SK-N-SH (cell line): ENCODE measurements at regions not wholly inside any gene's neighbourhood (a gene's known extent, or its start where the extent isn't known, plus 50 kb on each side); places are given as distances from the start of the nearest gene placed in this dataset.

Experiments
- CTCF ChIA-PET: fragments of 300-600, 350-600 bp; formaldehyde crosslinking; extraction: SDS; loops from one replicate; lab custom pipeline; 2021; lab: Yijun Ruan, JAX
- POLR2A ChIA-PET: fragments of 350-600 bp; sonication (Branson Sonifier 250); formaldehyde crosslinking; extraction: SDS; loops from one replicate; lab custom pipeline; 2020; ENCODE audit warnings: antibody characterized with exemption, inconsistent platforms; lab: Yijun Ruan, JAX
- DNase-seq: peaks from one replicate; pipeline ENCODE4 v3.0.0; 2012
- H2AFZ ChIP-seq: fragments of 200-600 bp; sonication (generic); 2 replicates; pipeline ENCODE4 v1.8.1; 2016; ENCODE audit warnings: antibody characterized with exemption, mild to moderate bottlenecking, low read depth
- H3F3A ChIP-seq: fragments of 200-600 bp; sonication (generic); replicated peaks from 2 replicates; pipeline ENCODE3; 2016; ENCODE audit warnings: antibody characterized with exemption, mild to moderate bottlenecking; ENCODE audit not compliant: insufficient read depth
- H3K27ac ChIP-seq, 2 experiments: fragments of 200-500 bp in 1 of 2; fragments of 200-600 bp in 1 of 2; sonication (Bioruptor generic) in 1 of 2; sonication (generic), shearing (Covaris generic) in 1 of 2; 2 replicates each; pipeline versions ENCODE4 v1.5.1 to v1.6.1; 2014 to 2016; ENCODE audit warnings: low read depth in 2 of 2, inconsistent platforms in 1 of 2, low read length in 1 of 2, mild to moderate bottlenecking in 1 of 2, mixed read lengths in 1 of 2
- H3K27me3 ChIP-seq: fragments of 200-600 bp; sonication (generic), shearing (Covaris generic); 2 replicates; pipeline ENCODE4 v1.6.1; 2016; ENCODE audit warnings: mixed run types; ENCODE audit not compliant: insufficient read depth
- H3K36me3 ChIP-seq, 2 experiments: fragments of 200-500 bp in 1 of 2; fragments of 200-600 bp in 1 of 2; sonication (Bioruptor generic) in 1 of 2; sonication (generic) in 1 of 2; replicated peaks in 1 of 2; 2 replicates each; pipeline versions ENCODE3 to v1.5.1; 2014 to 2016; ENCODE audit warnings: low read length in 1 of 2, mild to moderate bottlenecking in 1 of 2; ENCODE audit not compliant: insufficient read depth in 2 of 2, control insufficient read depth in 1 of 2
- H3K4me1 ChIP-seq, 2 experiments: fragments of 200-500 bp in 1 of 2; fragments of 200-600 bp in 1 of 2; sonication (Bioruptor generic) in 1 of 2; sonication (generic), shearing (Covaris generic) in 1 of 2; 2 replicates each; pipeline versions ENCODE4 v1.5.1 to v1.6.1; 2014 to 2016; ENCODE audit warnings: low read depth in 1 of 2, low read length in 1 of 2, mixed run types in 1 of 2; ENCODE audit not compliant: insufficient read depth in 2 of 2, control insufficient read depth in 1 of 2
- H3K4me2 ChIP-seq: fragments of 200-600 bp; sonication (generic), shearing (Covaris generic); 2 replicates; pipeline ENCODE4 v1.6.1; 2017; ENCODE audit warnings: mixed run types
- H3K4me3 ChIP-seq, 2 experiments: fragments of 200-500 bp in 1 of 2; fragments of 200-600 bp in 1 of 2; sonication (Bioruptor generic) in 1 of 2; sonication (generic), shearing (Covaris generic) in 1 of 2; 2 replicates each; pipeline versions ENCODE4 v1.5.1 to v1.8.1; 2014 to 2016; ENCODE audit warnings: low read depth in 2 of 2, inconsistent platforms in 1 of 2, low read length in 1 of 2, mild to moderate bottlenecking in 1 of 2, mixed read lengths in 1 of 2, moderate library complexity in 1 of 2
- H3K79me2 ChIP-seq: fragments of 200-600 bp; sonication (generic); 2 replicates; pipeline ENCODE4 v1.8.1; 2017; ENCODE audit warnings: mild to moderate bottlenecking; ENCODE audit not compliant: insufficient read depth
- H3K9ac ChIP-seq: fragments of 200-600 bp; sonication (generic); 2 replicates; pipeline ENCODE4 v1.6.1; 2017; ENCODE audit warnings: mixed run types
- H3K9me2 ChIP-seq: fragments of 200-600 bp; sonication (generic); 2 replicates; pipeline ENCODE4 v1.6.1; 2017; ENCODE audit warnings: mixed run types
- H3K9me3 ChIP-seq: fragments of 200-600 bp; sonication (generic); 2 replicates; pipeline ENCODE4 v1.6.1; 2017; ENCODE audit warnings: mixed run types, mild to moderate bottlenecking, moderate library complexity
- H4K20me1 ChIP-seq: fragments of 200-600 bp; sonication (generic); 2 replicates; pipeline ENCODE4 v1.6.1; 2017; ENCODE audit warnings: mild to moderate bottlenecking, mixed run types; ENCODE audit not compliant: insufficient read depth
- EZH2phosphoT487 ChIP-seq: fragments of 200-600 bp; sonication (generic); IDR thresholded peaks from 2 replicates; pipeline ENCODE4 v1.6.1; 2017; ENCODE audit warnings: low read depth, mixed run types, mild to moderate bottlenecking, antibody characterized with exemption, moderate library complexity, borderline replicate concordance
- FOSL2 ChIP-seq: IDR thresholded peaks from 2 replicates; pipeline ENCODE4 v1.4.0; 2012; ENCODE audit warnings: low read depth, mild to moderate bottlenecking, moderate library complexity, borderline replicate concordance
- FOXJ3 ChIP-seq: sonication (generic); formaldehyde crosslinking; IDR thresholded peaks from 2 replicates; pipeline ENCODE4 v1.5.1; 2020; ENCODE audit warnings: mild to moderate bottlenecking, missing genetic modification reagents
- FOXM1 ChIP-seq: IDR thresholded peaks from 2 replicates; pipeline ENCODE4 v1.4.0; 2012; ENCODE audit warnings: low read depth, mild to moderate bottlenecking
- GABPA ChIP-seq: IDR thresholded peaks from 2 replicates; pipeline ENCODE4 v1.4.0; 2012; ENCODE audit warnings: low read depth, mild to moderate bottlenecking
- NFIC ChIP-seq: IDR thresholded peaks from 2 replicates; pipeline ENCODE4 v1.4.0; 2012; ENCODE audit warnings: borderline replicate concordance
- POLR2AphosphoS5 ChIP-seq: IDR thresholded peaks from 2 replicates; pipeline ENCODE4 v1.6.1; 2012; ENCODE audit warnings: low read depth, low read length
- RAD21 ChIP-seq: IDR thresholded peaks from 2 replicates; pipeline ENCODE4 v1.6.1; 2012; ENCODE audit warnings: mild to moderate bottlenecking, low read length
- RFX5 ChIP-seq: IDR thresholded peaks from 2 replicates; pipeline ENCODE4 v1.6.1; 2012; ENCODE audit warnings: mild to moderate bottlenecking, improper control_type of control experiment, low read length
- RXRA ChIP-seq: IDR thresholded peaks from 2 replicates; pipeline ENCODE4 v1.4.0; 2012; ENCODE audit warnings: low read depth, mild to moderate bottlenecking, borderline replicate concordance
- SIN3A ChIP-seq: IDR thresholded peaks from 2 replicates; pipeline ENCODE4 v1.6.1; 2012; ENCODE audit warnings: low read depth, mild to moderate bottlenecking, low read length, moderate library complexity, borderline replicate concordance
- TCF12 ChIP-seq: IDR thresholded peaks from 2 replicates; pipeline ENCODE4 v1.4.0; 2012
- YY1 ChIP-seq: IDR thresholded peaks from 2 replicates; pipeline ENCODE4 v1.4.0; 2012; ENCODE audit warnings: low read depth, mild to moderate bottlenecking
- WGBS: methylation state at CpG from one replicate; pipeline ENCODE4 v1.1.6; 2017; ENCODE audit warnings: low lambda C conversion rate; 5-methylcytosine and 5-hydroxymethylcytosine counted together
- TF ChIP-seq, protein P1 (sequence below): IDR thresholded peaks from 2 replicates; pipeline ENCODE4 v1.6.1; 2012; ENCODE audit warnings: mild to moderate bottlenecking, low read depth, low read length, moderate library complexity
- TF ChIP-seq, protein P2 (sequence below): fragments of 150-350 bp; IDR thresholded peaks from 2 replicates; pipeline ENCODE4 v1.6.1; 2016; ENCODE audit warnings: mild to moderate bottlenecking, low read depth, low read length
- TF ChIP-seq, protein P3 (sequence below): IDR thresholded peaks from 2 replicates; pipeline ENCODE4 v1.4.0; 2012; ENCODE audit warnings: low read depth
- TF ChIP-seq, protein P4 (sequence below): IDR thresholded peaks from 2 replicates; pipeline ENCODE4 v1.4.0; 2012; ENCODE audit warnings: low read depth, borderline replicate concordance
- TF ChIP-seq, protein P5 (sequence below): fragments of 200-600 bp; sonication (generic); IDR thresholded peaks from 2 replicates; pipeline ENCODE4 v1.6.1; 2017; ENCODE audit warnings: antibody characterized with exemption, mild to moderate bottlenecking, moderate library complexity

DNA sequence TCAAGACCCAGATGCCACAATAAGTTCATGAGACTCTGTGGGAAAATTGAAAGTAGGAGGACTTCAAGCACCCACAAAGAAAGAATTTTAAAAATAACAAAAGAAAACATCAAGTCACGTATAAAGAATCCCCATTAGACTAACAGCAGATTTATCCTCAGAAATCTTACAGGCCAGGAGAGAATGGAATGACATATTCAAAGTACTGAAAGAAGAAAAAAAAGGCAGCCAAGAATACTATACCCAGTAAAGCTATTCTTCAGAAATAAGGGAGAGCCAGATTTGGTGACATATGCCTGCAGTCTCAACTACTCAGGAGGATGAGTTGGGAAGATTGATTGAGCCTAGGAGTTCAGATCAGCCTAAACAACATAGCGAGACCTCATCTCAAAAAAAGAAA lies 84.3 kb upstream of the CD53 start:
- POLR2A ChIA-PET = no interaction called here
- H3K4me3 ChIP-seq = no peak overlapping the region
- no peaks in the 10 kb centered on the region for H3K4me1 ChIP-seq
- TF ChIP-seq, protein P1, sequence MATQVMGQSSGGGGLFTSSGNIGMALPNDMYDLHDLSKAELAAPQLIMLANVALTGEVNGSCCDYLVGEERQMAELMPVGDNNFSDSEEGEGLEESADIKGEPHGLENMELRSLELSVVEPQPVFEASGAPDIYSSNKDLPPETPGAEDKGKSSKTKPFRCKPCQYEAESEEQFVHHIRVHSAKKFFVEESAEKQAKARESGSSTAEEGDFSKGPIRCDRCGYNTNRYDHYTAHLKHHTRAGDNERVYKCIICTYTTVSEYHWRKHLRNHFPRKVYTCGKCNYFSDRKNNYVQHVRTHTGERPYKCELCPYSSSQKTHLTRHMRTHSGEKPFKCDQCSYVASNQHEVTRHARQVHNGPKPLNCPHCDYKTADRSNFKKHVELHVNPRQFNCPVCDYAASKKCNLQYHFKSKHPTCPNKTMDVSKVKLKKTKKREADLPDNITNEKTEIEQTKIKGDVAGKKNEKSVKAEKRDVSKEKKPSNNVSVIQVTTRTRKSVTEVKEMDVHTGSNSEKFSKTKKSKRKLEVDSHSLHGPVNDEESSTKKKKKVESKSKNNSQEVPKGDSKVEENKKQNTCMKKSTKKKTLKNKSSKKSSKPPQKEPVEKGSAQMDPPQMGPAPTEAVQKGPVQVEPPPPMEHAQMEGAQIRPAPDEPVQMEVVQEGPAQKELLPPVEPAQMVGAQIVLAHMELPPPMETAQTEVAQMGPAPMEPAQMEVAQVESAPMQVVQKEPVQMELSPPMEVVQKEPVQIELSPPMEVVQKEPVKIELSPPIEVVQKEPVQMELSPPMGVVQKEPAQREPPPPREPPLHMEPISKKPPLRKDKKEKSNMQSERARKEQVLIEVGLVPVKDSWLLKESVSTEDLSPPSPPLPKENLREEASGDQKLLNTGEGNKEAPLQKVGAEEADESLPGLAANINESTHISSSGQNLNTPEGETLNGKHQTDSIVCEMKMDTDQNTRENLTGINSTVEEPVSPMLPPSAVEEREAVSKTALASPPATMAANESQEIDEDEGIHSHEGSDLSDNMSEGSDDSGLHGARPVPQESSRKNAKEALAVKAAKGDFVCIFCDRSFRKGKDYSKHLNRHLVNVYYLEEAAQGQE = no peak
- TF ChIP-seq GABPA (no peak), SIN3A (no peak), NFIC (no peak), TCF12 (no peak)
- TF ChIP-seq, protein P2, sequence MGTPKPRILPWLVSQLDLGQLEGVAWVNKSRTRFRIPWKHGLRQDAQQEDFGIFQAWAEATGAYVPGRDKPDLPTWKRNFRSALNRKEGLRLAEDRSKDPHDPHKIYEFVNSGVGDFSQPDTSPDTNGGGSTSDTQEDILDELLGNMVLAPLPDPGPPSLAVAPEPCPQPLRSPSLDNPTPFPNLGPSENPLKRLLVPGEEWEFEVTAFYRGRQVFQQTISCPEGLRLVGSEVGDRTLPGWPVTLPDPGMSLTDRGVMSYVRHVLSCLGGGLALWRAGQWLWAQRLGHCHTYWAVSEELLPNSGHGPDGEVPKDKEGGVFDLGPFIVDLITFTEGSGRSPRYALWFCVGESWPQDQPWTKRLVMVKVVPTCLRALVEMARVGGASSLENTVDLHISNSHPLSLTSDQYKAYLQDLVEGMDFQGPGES = no peak
- no peaks in the 10 kb centered on the region for H3K9me3 ChIP-seq
- no peaks in the 10 kb centered on the region for H3K79me2 ChIP-seq
- H3K27me3 ChIP-seq = no peaks in the 10 kb centered on the region
- H3K27ac ChIP-seq = no peak overlapping the region
- no peak overlapping the region for H2AFZ ChIP-seq
- CTCF ChIA-PET = interaction anchor here (0.9 to 15.7 kb wide), 2 partner anchors 41 to 172 kb away, joined by 3 to 280 read pairs; no protein-coding TSS in a partner anchor
- H3K36me3 ChIP-seq = no peaks in the 10 kb centered on the region
- no peaks in the 10 kb centered on the region for H3K9me2 ChIP-seq
- H3F3A ChIP-seq = no peaks in the 10 kb centered on the region
- DNase-seq = no peak
- H3K4me2 ChIP-seq = no peak overlapping the region
- H4K20me1 ChIP-seq = no peaks in the 10 kb centered on the region
- 12% methylated on average over 2 of the region's 2 CpGs for WGBS
- no peak overlapping the region for H3K9ac ChIP-seq

DNA sequence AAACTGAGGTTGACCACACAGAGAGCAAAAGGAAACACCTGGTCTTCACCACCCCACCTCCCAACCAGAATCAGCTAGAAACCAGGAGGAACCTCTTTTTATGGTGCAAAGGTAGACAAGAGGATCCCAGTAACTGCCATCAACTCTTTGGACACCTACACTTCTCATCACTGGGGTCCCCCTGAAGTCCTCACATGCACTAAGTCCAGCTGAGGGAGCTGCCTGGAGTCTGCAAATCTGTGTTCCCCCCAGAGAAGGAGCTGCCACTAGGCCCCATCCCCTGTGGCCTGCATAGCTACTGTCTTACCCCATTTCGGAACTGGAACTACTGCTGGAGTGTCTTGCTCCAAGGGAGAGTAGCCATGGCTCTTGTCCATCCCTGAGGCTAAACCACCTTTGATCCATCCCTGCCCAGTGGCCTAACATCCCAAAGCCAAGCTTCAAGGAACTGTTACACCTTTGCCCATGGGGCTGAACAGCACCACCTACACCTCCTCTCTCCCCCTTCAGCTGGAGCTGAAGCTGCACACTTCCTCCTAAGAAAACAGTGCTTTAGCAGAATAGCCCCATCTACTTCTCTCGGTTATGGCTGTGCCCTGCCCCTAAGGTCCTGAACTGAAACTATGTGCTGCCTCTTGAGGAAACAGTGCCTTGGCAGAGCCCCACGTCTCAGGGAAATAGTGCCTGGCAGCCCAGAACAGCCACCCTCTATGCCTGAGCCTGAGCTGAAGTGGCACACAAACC lies 85.4 kb upstream of the CD53 start:
- 4% methylated on average over 3 of the region's 3 CpGs for WGBS
- TF ChIP-seq, protein P3, sequence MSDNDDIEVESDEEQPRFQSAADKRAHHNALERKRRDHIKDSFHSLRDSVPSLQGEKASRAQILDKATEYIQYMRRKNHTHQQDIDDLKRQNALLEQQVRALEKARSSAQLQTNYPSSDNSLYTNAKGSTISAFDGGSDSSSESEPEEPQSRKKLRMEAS = no peak
- TF ChIP-seq FOXM1 (no peak), YY1 (no peak), EZH2phosphoT487 (no peak), TCF12 (no peak), RAD21 (no peak), FOXJ3 (CRISPR knock-in tag) (no peak), RXRA (no peak), RFX5 (no peak), FOSL2 (no peak), POLR2AphosphoS5 (no peak)
- TF ChIP-seq, protein P4, sequence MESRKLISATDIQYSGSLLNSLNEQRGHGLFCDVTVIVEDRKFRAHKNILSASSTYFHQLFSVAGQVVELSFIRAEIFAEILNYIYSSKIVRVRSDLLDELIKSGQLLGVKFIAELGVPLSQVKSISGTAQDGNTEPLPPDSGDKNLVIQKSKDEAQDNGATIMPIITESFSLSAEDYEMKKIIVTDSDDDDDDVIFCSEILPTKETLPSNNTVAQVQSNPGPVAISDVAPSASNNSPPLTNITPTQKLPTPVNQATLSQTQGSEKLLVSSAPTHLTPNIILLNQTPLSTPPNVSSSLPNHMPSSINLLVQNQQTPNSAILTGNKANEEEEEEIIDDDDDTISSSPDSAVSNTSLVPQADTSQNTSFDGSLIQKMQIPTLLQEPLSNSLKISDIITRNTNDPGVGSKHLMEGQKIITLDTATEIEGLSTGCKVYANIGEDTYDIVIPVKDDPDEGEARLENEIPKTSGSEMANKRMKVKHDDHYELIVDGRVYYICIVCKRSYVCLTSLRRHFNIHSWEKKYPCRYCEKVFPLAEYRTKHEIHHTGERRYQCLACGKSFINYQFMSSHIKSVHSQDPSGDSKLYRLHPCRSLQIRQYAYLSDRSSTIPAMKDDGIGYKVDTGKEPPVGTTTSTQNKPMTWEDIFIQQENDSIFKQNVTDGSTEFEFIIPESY = no peak
- TF ChIP-seq, protein P5, sequence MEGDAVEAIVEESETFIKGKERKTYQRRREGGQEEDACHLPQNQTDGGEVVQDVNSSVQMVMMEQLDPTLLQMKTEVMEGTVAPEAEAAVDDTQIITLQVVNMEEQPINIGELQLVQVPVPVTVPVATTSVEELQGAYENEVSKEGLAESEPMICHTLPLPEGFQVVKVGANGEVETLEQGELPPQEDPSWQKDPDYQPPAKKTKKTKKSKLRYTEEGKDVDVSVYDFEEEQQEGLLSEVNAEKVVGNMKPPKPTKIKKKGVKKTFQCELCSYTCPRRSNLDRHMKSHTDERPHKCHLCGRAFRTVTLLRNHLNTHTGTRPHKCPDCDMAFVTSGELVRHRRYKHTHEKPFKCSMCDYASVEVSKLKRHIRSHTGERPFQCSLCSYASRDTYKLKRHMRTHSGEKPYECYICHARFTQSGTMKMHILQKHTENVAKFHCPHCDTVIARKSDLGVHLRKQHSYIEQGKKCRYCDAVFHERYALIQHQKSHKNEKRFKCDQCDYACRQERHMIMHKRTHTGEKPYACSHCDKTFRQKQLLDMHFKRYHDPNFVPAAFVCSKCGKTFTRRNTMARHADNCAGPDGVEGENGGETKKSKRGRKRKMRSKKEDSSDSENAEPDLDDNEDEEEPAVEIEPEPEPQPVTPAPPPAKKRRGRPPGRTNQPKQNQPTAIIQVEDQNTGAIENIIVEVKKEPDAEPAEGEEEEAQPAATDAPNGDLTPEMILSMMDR = no peak

More for the DNA sequence above, 85.4 kb upstream of the CD53 start:
- ChIA-PET POLR2A (no interaction called here), CTCF (interaction anchor here (0.6 to 15.7 kb wide), 14 partner anchors 8 to 580 kb away, joined by 3 to 280 read pairs (median 4); no protein-coding TSS in a partner anchor)
- Histone ChIP-seq H2AFZ (no peak overlapping the region), H3K4me2 (no peak overlapping the region), H3K4me3 (no peak overlapping the region), H3K36me3 (no peaks in the 10 kb centered on the region), H4K20me1 (no peaks in the 10 kb centered on the region), H3K9me3 (no peaks in the 10 kb centered on the region), H3K27me3 (no peaks in the 10 kb centered on the region), H3K4me1 (no peaks in the 10 kb centered on the region), H3F3A (no peaks in the 10 kb centered on the region), H3K9me2 (no peaks in the 10 kb centered on the region), H3K9ac (no peak overlapping the region), H3K27ac (no peak overlapping the region), H3K79me2 (no peaks in the 10 kb centered on the region)
- DNase-seq = no peak
